HEK293 (cell line): ENCODE measurements at regions not wholly inside any gene's neighbourhood (a gene's known extent, or its start where the extent isn't known, plus 50 kb on each side); places are given as distances from the start of the nearest gene placed in this dataset.
A peak's percentile ranks its signal among the peaks of the same experiment; 100 is the strongest.

Source experiments
- CTCF ChIP-seq: fragments of 450-650 bp; formaldehyde crosslinking; IDR thresholded peaks from 2 replicates; pipeline ENCODE4 v1.5.1; 2016; ENCODE audit warnings: missing biosample characterization, missing genetic modification characterization
- KLF16 ChIP-seq: fragments of 450-650 bp; formaldehyde crosslinking; IDR thresholded peaks from 2 replicates; pipeline ENCODE4 v1.5.1; 2017; ENCODE audit warnings: missing biosample characterization, missing genetic modification characterization
- PBX3 ChIP-seq: sonication (generic); formaldehyde crosslinking; IDR thresholded peaks from 2 replicates; pipeline ENCODE4 v1.8.1; 2022; ENCODE audit warnings: mild to moderate bottlenecking, moderate library complexity, missing genetic modification reagents
- YY1 ChIP-seq: fragments of 450-650 bp; formaldehyde crosslinking; IDR thresholded peaks from 2 replicates; pipeline ENCODE4 v1.5.1; 2018; ENCODE audit warnings: missing biosample characterization, missing genetic modification characterization
- ZBTB49 ChIP-seq: fragments of 450-650 bp; formaldehyde crosslinking; IDR thresholded peaks from 2 replicates; pipeline ENCODE4 v1.5.1; 2016; ENCODE audit warnings: missing biosample characterization, missing genetic modification characterization, low read depth
- ZNF292 ChIP-seq: fragments of 450-650 bp; formaldehyde crosslinking; IDR thresholded peaks from 2 replicates; pipeline ENCODE4 v1.5.1; 2016; ENCODE audit warnings: low read depth, missing biosample characterization, missing genetic modification characterization, borderline replicate concordance
- ZNF302 ChIP-seq: fragments of 450-650 bp; formaldehyde crosslinking; IDR thresholded peaks from 2 replicates; pipeline ENCODE4 v1.5.1; 2016; ENCODE audit warnings: missing biosample characterization, missing genetic modification characterization, low read depth
- ZNF558 ChIP-seq: fragments of 450-650 bp; formaldehyde crosslinking; IDR thresholded peaks from 2 replicates; pipeline ENCODE4 v1.5.1; 2016; ENCODE audit warnings: missing biosample characterization, missing genetic modification characterization
- ZNF629 ChIP-seq: fragments of 450-650 bp; formaldehyde crosslinking; IDR thresholded peaks from 2 replicates; pipeline ENCODE4 v1.5.1; 2017; ENCODE audit warnings: missing biosample characterization, missing genetic modification characterization
- ZNF785 ChIP-seq: fragments of 450-650 bp; formaldehyde crosslinking; IDR thresholded peaks from 2 replicates; pipeline ENCODE4 v1.5.1; 2016; ENCODE audit warnings: missing biosample characterization, missing genetic modification characterization

- TF ChIP-seq ZNF292 (tag by site-specific recombination) (no peak), CTCF (tag by site-specific recombination) (0 out of 2 replicates have a peak, but pooled peaks have one; percentile 14), ZNF629 (tag by site-specific recombination) (no peak), ZNF558 (no peak), YY1 (tag by site-specific recombination) (no peak), ZBTB49 (tag by site-specific recombination) (no peak), KLF16 (tag by site-specific recombination) (no peak), ZNF302 (tag by site-specific recombination) (no peak), ZNF785 (tag by site-specific recombination) (no peak), PBX3 (CRISPR knock-in tag) (no peak)
These were observed 153.4 kb upstream of the TSHZ3 start for GRCh38 chr19:31502536-31503170.
